Breast epithelium (tissue), 4 donors: ENCODE measurements at regions not wholly inside any gene's neighbourhood (a gene's known extent, or its start where the extent isn't known, plus 50 kb on each side); places are given as distances from the start of the nearest gene placed in this dataset.

Experiments used
- DNase-seq, 2 donors: peaks; one replicate each; pipeline ENCODE4 v3.0.0-alpha.2; 2019; ENCODE audit warnings: low spot score in 2 of 2
- H3K27ac ChIP-seq, 2 donors: fragments of 200-600 bp; sonication (generic) in 1 of 2; one replicate each; pipeline ENCODE4 v1.5.1; 2016 to 2019; ENCODE audit warnings: mild to moderate bottlenecking in 1 of 2
- H3K27me3 ChIP-seq, 2 donors: fragments of 200-600 bp; sonication (generic) in 1 of 2; one replicate each; pipeline versions ENCODE4 v1.5.1 to v1.6.0; 2017 to 2019; ENCODE audit warnings: control low read depth in 1 of 2, mild to moderate bottlenecking in 1 of 2
- H3K36me3 ChIP-seq: fragments of 200-600 bp; one replicate; pipeline ENCODE4 v1.5.1; 2019
- H3K4me1 ChIP-seq, 2 donors: fragments of 200-600 bp; sonication (generic); one replicate each; pipeline ENCODE4 v1.5.1; 2016 to 2019; ENCODE audit warnings: control low read depth in 1 of 2
- H3K4me3 ChIP-seq, 3 donors: fragments of 200-600 bp; sonication (generic); 1 replicate in 2 of 3; 2 replicates in 1 of 3; pipeline ENCODE4 v1.5.1; 2016 to 2019; ENCODE audit warnings: mild to moderate bottlenecking in 3 of 3, moderate library complexity in 2 of 3
- H3K9me3 ChIP-seq, 2 donors: fragments of 200-600 bp; sonication (generic) in 1 of 2; one replicate each; pipeline ENCODE4 v1.5.1; 2016 to 2019; ENCODE audit warnings: control low read depth in 1 of 2
- POLR2A ChIP-seq: fragments of 450-650 bp; IDR thresholded peaks from one replicate; pipeline ENCODE4 v1.6.1; 2016; ENCODE audit warnings: antibody characterized with exemption, mild to moderate bottlenecking, moderate library complexity
- POLR2AphosphoS5 ChIP-seq, 3 donors: sonication (generic); formaldehyde crosslinking; IDR thresholded peaks; one replicate each; pipeline ENCODE4 v1.6.1; 2017; ENCODE audit warnings: antibody characterized with exemption in 3 of 3
- intact Hi-C: fragments of 100-400 bp; cut with DNase I; formaldehyde crosslinking; loops from one replicate; pipeline ENCODE4 v1.15.1; 2023; ENCODE audit warnings: low total_unique reads
- TF ChIP-seq, protein P1 (sequence below), 3 donors: fragments of 450-650 bp; IDR thresholded peaks; one replicate each; pipeline ENCODE4 v1.5.1; 2016 to 2017; ENCODE audit warnings: antibody characterized with exemption in 3 of 3, mild to moderate bottlenecking in 3 of 3, moderate library complexity in 3 of 3

DNA sequence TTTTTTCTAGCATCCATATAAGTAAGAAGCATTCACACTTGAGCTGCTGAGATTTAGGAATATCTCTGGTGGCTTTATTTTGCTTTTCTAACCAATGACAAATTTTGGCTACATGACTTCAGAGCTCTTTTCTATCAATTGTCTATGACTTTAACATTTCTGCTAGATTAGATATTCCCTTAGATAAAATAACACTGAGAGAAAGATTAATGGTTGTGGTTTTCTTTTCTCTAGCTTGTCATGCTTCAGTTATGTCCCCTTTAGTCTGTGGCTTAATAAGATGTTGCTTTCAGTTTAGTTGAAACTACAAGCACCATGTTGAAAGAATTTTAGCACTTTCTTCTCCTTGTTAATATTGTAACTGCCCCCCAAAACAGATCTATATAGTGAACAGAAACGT, 665.6 kb upstream of the CCDC54 start:
- Histone ChIP-seq H3K36me3 (no peaks in the 10 kb centered on the region), H3K27ac (no peak overlapping the region), H3K4me1 (no peaks in the 10 kb centered on the region), H3K4me3 (no peak overlapping the region), H3K9me3 (peaks cover 0 to 8% of the 10 kb centered on the region in 2 donors), H3K27me3 (no peaks in the 10 kb centered on the region)
- intact Hi-C loops = no loop called here
- DNase-seq = no peak
- TF ChIP-seq, protein P1, sequence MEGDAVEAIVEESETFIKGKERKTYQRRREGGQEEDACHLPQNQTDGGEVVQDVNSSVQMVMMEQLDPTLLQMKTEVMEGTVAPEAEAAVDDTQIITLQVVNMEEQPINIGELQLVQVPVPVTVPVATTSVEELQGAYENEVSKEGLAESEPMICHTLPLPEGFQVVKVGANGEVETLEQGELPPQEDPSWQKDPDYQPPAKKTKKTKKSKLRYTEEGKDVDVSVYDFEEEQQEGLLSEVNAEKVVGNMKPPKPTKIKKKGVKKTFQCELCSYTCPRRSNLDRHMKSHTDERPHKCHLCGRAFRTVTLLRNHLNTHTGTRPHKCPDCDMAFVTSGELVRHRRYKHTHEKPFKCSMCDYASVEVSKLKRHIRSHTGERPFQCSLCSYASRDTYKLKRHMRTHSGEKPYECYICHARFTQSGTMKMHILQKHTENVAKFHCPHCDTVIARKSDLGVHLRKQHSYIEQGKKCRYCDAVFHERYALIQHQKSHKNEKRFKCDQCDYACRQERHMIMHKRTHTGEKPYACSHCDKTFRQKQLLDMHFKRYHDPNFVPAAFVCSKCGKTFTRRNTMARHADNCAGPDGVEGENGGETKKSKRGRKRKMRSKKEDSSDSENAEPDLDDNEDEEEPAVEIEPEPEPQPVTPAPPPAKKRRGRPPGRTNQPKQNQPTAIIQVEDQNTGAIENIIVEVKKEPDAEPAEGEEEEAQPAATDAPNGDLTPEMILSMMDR (IDR thresholded peaks at IDR 0.05) = no peak

DNA sequence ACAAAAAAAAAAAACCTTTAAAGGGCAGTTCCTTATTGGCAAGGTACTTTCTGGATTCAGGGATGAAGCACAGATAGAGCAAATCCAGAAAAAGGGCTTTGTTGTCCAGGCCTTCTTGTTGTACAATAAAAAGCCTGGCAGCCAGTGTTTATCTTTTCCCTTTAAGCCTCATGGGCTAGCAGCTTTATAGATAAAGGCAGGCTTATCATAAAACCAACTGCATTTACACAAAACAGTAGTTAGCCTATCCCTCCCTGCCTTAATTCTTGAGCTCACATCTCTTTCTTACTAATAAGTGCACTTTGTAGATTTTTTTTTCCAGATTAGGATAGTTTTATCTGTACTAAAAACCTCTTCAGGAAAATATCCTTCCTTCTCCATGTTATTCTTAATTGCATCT, 662.8 kb upstream of the CCDC54 start:
- TF ChIP-seq, protein P1 (IDR thresholded peaks at IDR 0.05) = no peak
- TF ChIP-seq POLR2AphosphoS5 (IDR thresholded peaks at IDR 0.05) (no peak), POLR2A (no peak)
- no peak for DNase-seq

DNA sequence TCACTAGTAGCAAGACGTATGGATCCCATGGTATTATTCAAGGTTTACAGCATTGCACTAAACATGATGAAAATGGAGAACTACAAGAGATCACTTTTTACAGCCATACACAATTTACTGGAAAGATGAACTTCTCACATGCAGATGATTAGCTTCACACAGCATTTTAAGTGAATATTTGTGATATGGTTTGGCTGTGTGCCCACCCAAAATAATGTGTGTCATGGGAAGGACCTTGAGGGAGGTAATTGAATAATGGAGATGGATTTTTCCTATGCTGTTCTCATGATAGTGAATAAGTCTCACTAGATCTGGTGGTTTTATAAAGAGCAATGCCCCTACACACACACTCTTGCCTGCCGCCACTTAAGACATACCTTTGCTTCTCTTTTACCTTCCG, 662.0 kb upstream of the CCDC54 start:
- Histone ChIP-seq H3K27me3 (no peaks in the 10 kb centered on the region), H3K4me1 (no peaks in the 10 kb centered on the region), H3K9me3 (peaks cover 0 to 8% of the 10 kb centered on the region in 2 donors), H3K27ac (no peak overlapping the region), H3K4me3 (no peak overlapping the region), H3K36me3 (no peaks in the 10 kb centered on the region)
- intact Hi-C loops = no loop called here
- no peak for DNase-seq
- TF ChIP-seq, protein P1 (IDR thresholded peaks at IDR 0.05) = no peak

More for the DNA sequence above, 662.8 kb upstream of the CCDC54 start:
- Histone ChIP-seq H3K27ac (no peak overlapping the region), H3K4me1 (no peaks in the 10 kb centered on the region), H3K36me3 (no peaks in the 10 kb centered on the region), H3K9me3 (peaks cover 0 to 8% of the 10 kb centered on the region in 2 donors), H3K27me3 (no peaks in the 10 kb centered on the region), H3K4me3 (no peak overlapping the region)
- intact Hi-C loops = no loop called here

DNA sequence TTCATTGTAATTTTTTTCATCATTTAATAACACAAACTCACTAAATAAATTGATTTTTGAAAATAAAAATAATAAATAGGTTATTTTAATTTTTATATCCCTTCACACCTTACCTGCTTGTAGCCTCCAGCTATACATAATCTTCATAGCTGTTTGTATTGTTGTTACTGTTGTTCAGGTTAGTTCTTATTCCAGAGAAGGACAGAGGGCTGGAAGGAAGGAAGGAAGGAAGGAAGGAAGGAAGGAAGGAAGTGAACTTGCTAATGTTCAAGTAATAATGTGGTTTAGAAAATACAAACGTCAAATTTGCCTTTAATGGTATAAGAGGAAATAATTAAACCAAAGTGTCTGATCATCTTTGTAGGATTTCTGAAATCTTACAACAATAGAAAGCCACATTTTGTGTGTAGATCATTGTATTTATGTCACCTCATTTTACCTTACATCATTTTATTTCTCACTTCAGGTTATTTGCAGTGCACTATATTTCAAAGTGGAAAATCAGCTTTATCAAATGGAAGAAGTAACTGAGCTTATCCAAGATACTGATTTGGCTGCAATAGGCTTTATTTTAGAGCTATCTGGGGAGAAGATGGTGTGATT, 660.0 kb upstream of the CCDC54 start:
- H3K4me1 ChIP-seq = no peaks in the 10 kb centered on the region
- H3K36me3 ChIP-seq = no peaks in the 10 kb centered on the region
- peaks cover 4 to 8% of the 10 kb centered on the region in 2 donors for H3K9me3 ChIP-seq
- H3K27ac ChIP-seq = no peak overlapping the region
- DNase-seq = no peak
- H3K27me3 ChIP-seq = no peaks in the 10 kb centered on the region
- no peak overlapping the region for H3K4me3 ChIP-seq
- TF ChIP-seq, protein P1 (IDR thresholded peaks at IDR 0.05) = no peak
- intact Hi-C loops = no loop called here

DNA sequence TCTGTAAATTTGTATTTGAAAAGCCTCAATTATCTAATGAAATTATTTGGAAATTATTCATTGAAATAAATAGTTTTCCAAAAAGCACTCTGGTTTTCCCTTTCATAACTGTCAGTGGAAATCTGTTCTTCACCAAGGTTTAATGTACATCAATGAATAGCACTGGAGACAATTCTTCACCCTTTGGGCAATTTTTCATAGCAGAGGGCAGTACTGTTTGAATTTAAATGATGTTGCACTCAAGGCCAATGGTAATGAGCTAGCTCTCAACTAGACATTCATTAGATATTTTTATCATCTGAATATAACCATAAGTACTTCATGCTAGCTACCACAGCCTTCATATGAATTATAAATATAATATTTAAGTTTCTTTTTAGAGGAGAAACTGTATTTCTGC, 658.2 kb upstream of the CCDC54 start:
- intact Hi-C loops = no loop called here
- Histone ChIP-seq H3K27me3 (no peaks in the 10 kb centered on the region), H3K27ac (no peak overlapping the region)

More for the DNA sequence above, 658.2 kb upstream of the CCDC54 start:
- DNase-seq = no peak
- TF ChIP-seq POLR2AphosphoS5 (IDR thresholded peaks at IDR 0.05) = no peak
- TF ChIP-seq POLR2A = no peak
- TF ChIP-seq, protein P1 (IDR thresholded peaks at IDR 0.05) = no peak
- Histone ChIP-seq H3K4me1 (no peaks in the 10 kb centered on the region), H3K9me3 (peaks cover 4 to 8% of the 10 kb centered on the region in 2 donors), H3K36me3 (no peaks in the 10 kb centered on the region), H3K4me3 (no peak overlapping the region)
